Endodermal cell (in vitro differentiated cells): ENCODE measurements at regions not wholly inside any gene's neighbourhood (a gene's known extent, or its start where the extent isn't known, plus 50 kb on each side); places are given as distances from the start of the nearest gene placed in this dataset.

Experiments used
- DNase-seq: peaks from one replicate; pipeline ENCODE4 v3.0.0-alpha.2; 2017
- H3K27ac ChIP-seq: 2 replicates; pipeline ENCODE4 v1.5.1; 2013; ENCODE audit warnings: mild to moderate bottlenecking, low read depth, low read length, moderate library complexity
- H3K27me3 ChIP-seq: 2 replicates; pipeline ENCODE4 v1.6.1; 2013; ENCODE audit warnings: mild to moderate bottlenecking, low read length, moderate library complexity; ENCODE audit not compliant: insufficient read depth, control insufficient read depth, poor library complexity, severe bottlenecking
- H3K36me3 ChIP-seq: 2 replicates; pipeline ENCODE4 v1.7.0; 2013; ENCODE audit warnings: mild to moderate bottlenecking, low read length, moderate library complexity; ENCODE audit not compliant: control insufficient read depth, insufficient read depth
- H3K4me1 ChIP-seq: one replicate; pipeline ENCODE4 v1.7.0; 2013; ENCODE audit warnings: low read length; ENCODE audit not compliant: control insufficient read depth, insufficient read depth
- H3K4me3 ChIP-seq: 2 replicates; pipeline ENCODE4 v1.5.1; 2013; ENCODE audit warnings: mild to moderate bottlenecking, low read length, moderate library complexity
- H3K9ac ChIP-seq: 2 replicates; pipeline ENCODE4 v1.6.1; 2013; ENCODE audit warnings: mild to moderate bottlenecking, low read length, moderate library complexity; ENCODE audit not compliant: poor library complexity, severe bottlenecking; ENCODE audit errors: extremely low read depth
- H3K9me3 ChIP-seq: 2 replicates; pipeline ENCODE4 v1.6.1; 2013; ENCODE audit warnings: mild to moderate bottlenecking, low read length, moderate library complexity; ENCODE audit not compliant: control insufficient read depth
- H3K27ac Mint-ChIP-seq: 2 replicates; pipeline ENCODE4 v1.8.0; 2020; ENCODE audit warnings: mixed read lengths
- H3K27me3 Mint-ChIP-seq: 2 replicates; pipeline ENCODE4 v1.8.0; 2021; ENCODE audit warnings: mild to moderate bottlenecking, mixed read lengths; ENCODE audit not compliant: insufficient read depth
- H3K36me3 Mint-ChIP-seq: 2 replicates; pipeline ENCODE4 v1.8.0; 2020; ENCODE audit warnings: low read depth, mixed read lengths
- H3K4me1 Mint-ChIP-seq: 2 replicates; pipeline ENCODE4 v1.8.0; 2020; ENCODE audit warnings: mixed read lengths
- H3K4me3 Mint-ChIP-seq: 2 replicates; pipeline ENCODE4 v1.8.0; 2020; ENCODE audit warnings: mild to moderate bottlenecking, moderate library complexity, mixed read lengths
- H3K9me3 Mint-ChIP-seq: 2 replicates; pipeline ENCODE4 v1.8.0; 2020; ENCODE audit warnings: mild to moderate bottlenecking, mixed read lengths
- CTCF ChIP-seq: fragments of 200-600 bp; sonication (generic); conservative IDR thresholded peaks from 2 replicates; pipeline ENCODE4 v1.5.0; 2021; ENCODE audit warnings: antibody characterized with exemption, mild to moderate bottlenecking
- WGBS, 2 experiments: methylation state at CpG; one replicate each; pipeline versions ENCODE4 v1.1.5 to v1.1.7; 2013; ENCODE audit warnings: missing lambda C conversion rate in 2 of 2, mixed read lengths in 1 of 2; ENCODE audit not compliant: insufficient coverage in 1 of 2, insufficient read length in 1 of 2; 5-methylcytosine and 5-hydroxymethylcytosine counted together

- Histone ChIP-seq H3K4me3 (no peak overlapping the region), H3K27ac (no peak overlapping the region), H3K36me3 (no peaks in the 10 kb centered on the region), H3K9ac (no peak overlapping the region), H3K27me3 (no peaks in the 10 kb centered on the region), H3K9me3 (no peaks in the 10 kb centered on the region), H3K4me1 (peaks cover 12% of the 10 kb centered on the region)
- no peaks in the 10 kb centered on the region for H3K27me3 Mint-ChIP-seq
- TF ChIP-seq CTCF, result no peak
- no peak for DNase-seq
- H3K9me3 Mint-ChIP-seq, result no peaks in the 10 kb centered on the region
- no peaks in the 10 kb centered on the region for H3K36me3 Mint-ChIP-seq
- 84 to 93% methylated on average over 6 to 7 of the region's 7 CpGs for WGBS, 2 experiments
- H3K27ac Mint-ChIP-seq, result no peak overlapping the region
- H3K4me1 Mint-ChIP-seq, result peaks cover 35% of the 10 kb centered on the region
- H3K4me3 Mint-ChIP-seq, result no peak overlapping the region
These were observed 116.5 kb upstream of the MAP3K7 start for GRCh38 chr6:90703336-90703735.

GRCh38 chr6:90701926-90702325 lies 115.1 kb upstream of the MAP3K7 start:
- Histone ChIP-seq H3K4me3 (no peak overlapping the region), H3K36me3 (no peaks in the 10 kb centered on the region), H3K27me3 (no peaks in the 10 kb centered on the region), H3K4me1 (peaks cover under 1% of the 10 kb centered on the region), H3K27ac (no peak overlapping the region), H3K9ac (no peak overlapping the region), H3K9me3 (no peaks in the 10 kb centered on the region)
- Mint-ChIP-seq H3K27ac (no peak overlapping the region), H3K4me1 (peaks cover 24% of the 10 kb centered on the region), H3K36me3 (no peaks in the 10 kb centered on the region), H3K27me3 (no peaks in the 10 kb centered on the region), H3K9me3 (no peaks in the 10 kb centered on the region), H3K4me3 (no peak overlapping the region)
- DNase-seq, result no peak
- TF ChIP-seq CTCF, result no peak
- 93% methylated on average over 1 of the region's 1 CpG; no CpG with 5 or more reads in 1 of the 2 experiments for WGBS, 2 experiments

- H3K36me3 Mint-ChIP-seq, result no peaks in the 10 kb centered on the region
- H3K27ac Mint-ChIP-seq, result peak overlapping the region; percentile 65
- peak; percentile 86 for DNase-seq
- peaks cover 18% of the 10 kb centered on the region for H3K4me1 Mint-ChIP-seq
- H3K27me3 Mint-ChIP-seq, result no peaks in the 10 kb centered on the region
- TF ChIP-seq CTCF, result no peak
- 79 to 81% methylated on average over 7 of the region's 7 CpGs for WGBS, 2 experiments
- Histone ChIP-seq H3K36me3 (no peaks in the 10 kb centered on the region), H3K9ac (no peak overlapping the region), H3K4me3 (no peak overlapping the region), H3K9me3 (no peaks in the 10 kb centered on the region), H3K4me1 (no peaks in the 10 kb centered on the region), H3K27me3 (no peaks in the 10 kb centered on the region), H3K27ac (no peak overlapping the region)
- H3K4me3 Mint-ChIP-seq, result no peak overlapping the region
- H3K9me3 Mint-ChIP-seq, result no peaks in the 10 kb centered on the region
These were observed 114.4 kb upstream of the MAP3K7 start for GRCh38 chr6:90701146-90701781.
